GM23338 (cell line): ENCODE measurements at regions not wholly inside any gene's neighbourhood (a gene's known extent, or its start where the extent isn't known, plus 50 kb on each side); places are given as distances from the start of the nearest gene placed in this dataset.

Experiments used
- ATAC-seq: fragments of 200-7000 bp; cut with Tn5 transposase; 3 replicates; pipeline ENCODE4 v1.9.1; 2020
- DNase-seq: peaks from one replicate; pipeline ENCODE4 v3.0.0-alpha.2; 2015; ENCODE audit warnings: low spot score
- H2AFZ ChIP-seq: fragments of 200-600 bp; sonication (generic); 2 replicates; pipeline ENCODE4 v1.8.0; 2016; ENCODE audit warnings: antibody characterized with exemption, mild to moderate bottlenecking, moderate library complexity
- H3F3A ChIP-seq: fragments of 200-600 bp; sonication (generic); replicated peaks from 2 replicates; pipeline ENCODE4 v1.8.0; 2017; ENCODE audit warnings: antibody characterized with exemption, mixed run types, low read depth
- H3K27ac ChIP-seq: fragments of 200-600 bp; sonication (generic); 2 replicates; pipeline ENCODE4 v1.6.1; 2016; ENCODE audit warnings: low read depth
- H3K27me3 ChIP-seq: fragments of 200-600 bp; sonication (generic); 2 replicates; pipeline ENCODE4 v1.8.0; 2016; ENCODE audit warnings: mild to moderate bottlenecking, mixed run types, moderate library complexity; ENCODE audit not compliant: insufficient read depth
- H3K36me3 ChIP-seq: fragments of 200-600 bp; sonication (generic); 2 replicates; pipeline ENCODE4 v1.8.0; 2016; ENCODE audit warnings: mild to moderate bottlenecking; ENCODE audit not compliant: insufficient read depth
- H3K4me1 ChIP-seq: fragments of 200-600 bp; sonication (generic); 2 replicates; pipeline ENCODE4 v1.8.0; 2016; ENCODE audit warnings: mild to moderate bottlenecking, moderate library complexity; ENCODE audit not compliant: insufficient read depth
- H3K4me2 ChIP-seq: fragments of 200-600 bp; sonication (generic); 2 replicates; pipeline ENCODE4 v1.7.1; 2017; ENCODE audit warnings: mixed run types
- H3K4me3 ChIP-seq: fragments of 200-600 bp; sonication (generic); 2 replicates; pipeline ENCODE4 v1.6.1; 2016; ENCODE audit warnings: mixed run types
- H3K79me2 ChIP-seq: fragments of 200-600 bp; sonication (generic); replicated peaks from 2 replicates; pipeline ENCODE4 v1.8.0; 2017; ENCODE audit warnings: mild to moderate bottlenecking; ENCODE audit not compliant: insufficient read depth
- H3K9me2 ChIP-seq: fragments of 200-600 bp; sonication (generic); 2 replicates; pipeline ENCODE4 v1.8.0; 2017; ENCODE audit not compliant: insufficient read depth
- H4K20me1 ChIP-seq: fragments of 200-600 bp; sonication (generic); replicated peaks from 2 replicates; pipeline ENCODE4 v1.8.0; 2017; ENCODE audit warnings: mild to moderate bottlenecking; ENCODE audit not compliant: insufficient read depth
- H3K27ac Mint-ChIP-seq: 2 replicates; pipeline ENCODE4 v1.8.0; 2020; ENCODE audit warnings: inconsistent platforms, mild to moderate bottlenecking, moderate library complexity, mixed read lengths
- H3K27me3 Mint-ChIP-seq: 3 replicates; pipeline ENCODE4 v1.8.0; 2022; ENCODE audit warnings: low read depth, mild to moderate bottlenecking, moderate library complexity, mixed read lengths, inconsistent platforms; ENCODE audit not compliant: insufficient read depth, poor library complexity
- H3K36me3 Mint-ChIP-seq: 3 replicates; pipeline ENCODE4 v1.8.0; 2021; ENCODE audit warnings: low read depth, mild to moderate bottlenecking, inconsistent platforms, moderate library complexity, mixed read lengths
- H3K4me1 Mint-ChIP-seq: 3 replicates; pipeline ENCODE4 v1.8.0; 2020; ENCODE audit warnings: mild to moderate bottlenecking, inconsistent platforms, mixed read lengths
- H3K4me3 Mint-ChIP-seq: 3 replicates; pipeline ENCODE4 v1.8.0; 2021; ENCODE audit warnings: moderate library complexity, mild to moderate bottlenecking, inconsistent platforms, mixed read lengths
- H3K9me3 Mint-ChIP-seq: 3 replicates; pipeline ENCODE4 v1.8.0; 2020; ENCODE audit warnings: moderate library complexity, mild to moderate bottlenecking, inconsistent platforms, mixed read lengths
- CREB1 ChIP-seq: fragments of 250-450 bp; sonication (Bioruptor Pico); IDR thresholded peaks from 2 replicates; pipeline ENCODE4 v1.5.0; 2020; ENCODE audit warnings: low read depth, mild to moderate bottlenecking, moderate library complexity
- EZH2 ChIP-seq: fragments of 200-600 bp; sonication (generic); IDR thresholded peaks from one replicate; pipeline ENCODE4 v1.8.0; 2017; ENCODE audit warnings: antibody characterized with exemption, mild to moderate bottlenecking, low read depth; ENCODE audit not compliant: unreplicated experiment
- EZH2phosphoT487 ChIP-seq: fragments of 200-600 bp; sonication (generic); IDR thresholded peaks from one replicate; pipeline ENCODE4 v1.8.1; 2018; ENCODE audit warnings: antibody characterized with exemption; ENCODE audit not compliant: unreplicated experiment
- JUNB ChIP-seq: IDR thresholded peaks from one replicate; pipeline ENCODE4 v1.6.1; 2016; ENCODE audit warnings: antibody characterized with exemption; ENCODE audit not compliant: unreplicated experiment
- NANOG ChIP-seq: IDR thresholded peaks from 2 replicates; pipeline ENCODE4 v1.6.1; 2016; ENCODE audit warnings: antibody characterized with exemption, borderline replicate concordance
- POLR2AphosphoS5 ChIP-seq: IDR thresholded peaks from 2 replicates; pipeline ENCODE4 v1.6.1; 2016; ENCODE audit warnings: antibody characterized with exemption, low read depth
- STAT1 ChIP-seq: IDR thresholded peaks from one replicate; pipeline ENCODE4 v1.6.1; 2016; ENCODE audit warnings: antibody characterized with exemption; ENCODE audit not compliant: unreplicated experiment
- ZNF114 ChIP-seq: fragments of 250-450 bp; sonication (Bioruptor Pico); IDR thresholded peaks from 2 replicates; pipeline ENCODE4 v1.5.0; 2020; ENCODE audit warnings: mild to moderate bottlenecking, moderate library complexity
- ZNF331 ChIP-seq: fragments of 250-450 bp; sonication (Bioruptor Pico); IDR thresholded peaks from 2 replicates; pipeline ENCODE4 v1.5.0; 2020; ENCODE audit warnings: low read depth, mild to moderate bottlenecking, moderate library complexity
- TF ChIP-seq, protein P1 (sequence below): IDR thresholded peaks from 2 replicates; pipeline ENCODE4 v1.6.1; 2016; ENCODE audit warnings: antibody characterized with exemption
- TF ChIP-seq, protein P2 (sequence below): fragments of 250-450 bp; sonication (Bioruptor Pico); IDR thresholded peaks from 2 replicates; pipeline ENCODE4 v1.5.0; 2020; ENCODE audit warnings: mild to moderate bottlenecking, moderate library complexity
- TF ChIP-seq, protein P3 (sequence below): IDR thresholded peaks from one replicate; pipeline ENCODE4 v1.6.1; 2018; ENCODE audit warnings: antibody characterized with exemption; ENCODE audit not compliant: unreplicated experiment
- TF ChIP-seq, protein P4 (sequence below), 2 experiments: fragments of 200-600 bp in 1 of 2; sonication (generic) in 1 of 2; conservative IDR thresholded peaks; 2 replicates each; pipeline versions ENCODE4 v1.5.1 to v1.6.1; 2016 to 2017; ENCODE audit warnings: antibody characterized with exemption in 2 of 2, low read depth in 2 of 2, mild to moderate bottlenecking in 2 of 2, moderate library complexity in 1 of 2

DNA sequence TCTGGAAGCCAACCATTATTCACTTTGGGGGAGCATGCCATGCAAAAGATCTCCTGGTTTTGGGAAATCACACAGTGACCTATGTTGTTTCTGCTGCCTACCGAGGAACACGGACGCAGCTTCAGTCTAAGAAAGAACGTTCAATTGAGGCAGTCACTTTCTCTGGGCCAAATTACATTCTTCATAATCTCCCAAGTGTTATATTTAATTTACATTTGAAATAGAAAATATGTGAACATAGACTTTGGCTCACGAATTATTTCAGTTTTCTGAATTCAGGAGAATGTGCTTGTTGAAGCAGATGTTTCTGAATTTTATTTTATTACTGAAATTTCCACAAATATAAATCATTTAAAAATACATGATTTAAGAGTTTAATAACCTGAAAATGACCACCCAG is 93.6 kb upstream of the KCNJ16 start:
- Histone ChIP-seq H3K9me2 (peaks cover 2% of the 10 kb centered on the region; the same call in 1 of the 2 replicates), H2AFZ (no peak overlapping the region), H3K27me3 (no peaks in the 10 kb centered on the region), H3F3A (no peaks in the 10 kb centered on the region), H3K4me2 (no peak overlapping the region), H3K4me3 (no peak overlapping the region), H3K27ac (no peak overlapping the region), H3K4me1 (no peaks in the 10 kb centered on the region), H3K79me2 (no peaks in the 10 kb centered on the region), H3K36me3 (no peaks in the 10 kb centered on the region), H4K20me1 (no peaks in the 10 kb centered on the region)
- ATAC-seq (no peak), DNase-seq (no peak)
- H3K9me3 Mint-ChIP-seq, result peaks cover 1% of the 10 kb centered on the region; the same call in 1 of the 3 replicates
- H3K36me3 Mint-ChIP-seq, result no peaks in the 10 kb centered on the region
- no peaks in the 10 kb centered on the region for H3K27me3 Mint-ChIP-seq
- H3K4me1 Mint-ChIP-seq, result no peaks in the 10 kb centered on the region
- TF ChIP-seq ZNF114, result no peak
- TF ChIP-seq, protein P1, sequence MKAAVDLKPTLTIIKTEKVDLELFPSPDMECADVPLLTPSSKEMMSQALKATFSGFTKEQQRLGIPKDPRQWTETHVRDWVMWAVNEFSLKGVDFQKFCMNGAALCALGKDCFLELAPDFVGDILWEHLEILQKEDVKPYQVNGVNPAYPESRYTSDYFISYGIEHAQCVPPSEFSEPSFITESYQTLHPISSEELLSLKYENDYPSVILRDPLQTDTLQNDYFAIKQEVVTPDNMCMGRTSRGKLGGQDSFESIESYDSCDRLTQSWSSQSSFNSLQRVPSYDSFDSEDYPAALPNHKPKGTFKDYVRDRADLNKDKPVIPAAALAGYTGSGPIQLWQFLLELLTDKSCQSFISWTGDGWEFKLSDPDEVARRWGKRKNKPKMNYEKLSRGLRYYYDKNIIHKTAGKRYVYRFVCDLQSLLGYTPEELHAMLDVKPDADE, result no peak
- TF ChIP-seq ZNF331, result no peak
- TF ChIP-seq EZH2phosphoT487, result no peak
- TF ChIP-seq, protein P2, sequence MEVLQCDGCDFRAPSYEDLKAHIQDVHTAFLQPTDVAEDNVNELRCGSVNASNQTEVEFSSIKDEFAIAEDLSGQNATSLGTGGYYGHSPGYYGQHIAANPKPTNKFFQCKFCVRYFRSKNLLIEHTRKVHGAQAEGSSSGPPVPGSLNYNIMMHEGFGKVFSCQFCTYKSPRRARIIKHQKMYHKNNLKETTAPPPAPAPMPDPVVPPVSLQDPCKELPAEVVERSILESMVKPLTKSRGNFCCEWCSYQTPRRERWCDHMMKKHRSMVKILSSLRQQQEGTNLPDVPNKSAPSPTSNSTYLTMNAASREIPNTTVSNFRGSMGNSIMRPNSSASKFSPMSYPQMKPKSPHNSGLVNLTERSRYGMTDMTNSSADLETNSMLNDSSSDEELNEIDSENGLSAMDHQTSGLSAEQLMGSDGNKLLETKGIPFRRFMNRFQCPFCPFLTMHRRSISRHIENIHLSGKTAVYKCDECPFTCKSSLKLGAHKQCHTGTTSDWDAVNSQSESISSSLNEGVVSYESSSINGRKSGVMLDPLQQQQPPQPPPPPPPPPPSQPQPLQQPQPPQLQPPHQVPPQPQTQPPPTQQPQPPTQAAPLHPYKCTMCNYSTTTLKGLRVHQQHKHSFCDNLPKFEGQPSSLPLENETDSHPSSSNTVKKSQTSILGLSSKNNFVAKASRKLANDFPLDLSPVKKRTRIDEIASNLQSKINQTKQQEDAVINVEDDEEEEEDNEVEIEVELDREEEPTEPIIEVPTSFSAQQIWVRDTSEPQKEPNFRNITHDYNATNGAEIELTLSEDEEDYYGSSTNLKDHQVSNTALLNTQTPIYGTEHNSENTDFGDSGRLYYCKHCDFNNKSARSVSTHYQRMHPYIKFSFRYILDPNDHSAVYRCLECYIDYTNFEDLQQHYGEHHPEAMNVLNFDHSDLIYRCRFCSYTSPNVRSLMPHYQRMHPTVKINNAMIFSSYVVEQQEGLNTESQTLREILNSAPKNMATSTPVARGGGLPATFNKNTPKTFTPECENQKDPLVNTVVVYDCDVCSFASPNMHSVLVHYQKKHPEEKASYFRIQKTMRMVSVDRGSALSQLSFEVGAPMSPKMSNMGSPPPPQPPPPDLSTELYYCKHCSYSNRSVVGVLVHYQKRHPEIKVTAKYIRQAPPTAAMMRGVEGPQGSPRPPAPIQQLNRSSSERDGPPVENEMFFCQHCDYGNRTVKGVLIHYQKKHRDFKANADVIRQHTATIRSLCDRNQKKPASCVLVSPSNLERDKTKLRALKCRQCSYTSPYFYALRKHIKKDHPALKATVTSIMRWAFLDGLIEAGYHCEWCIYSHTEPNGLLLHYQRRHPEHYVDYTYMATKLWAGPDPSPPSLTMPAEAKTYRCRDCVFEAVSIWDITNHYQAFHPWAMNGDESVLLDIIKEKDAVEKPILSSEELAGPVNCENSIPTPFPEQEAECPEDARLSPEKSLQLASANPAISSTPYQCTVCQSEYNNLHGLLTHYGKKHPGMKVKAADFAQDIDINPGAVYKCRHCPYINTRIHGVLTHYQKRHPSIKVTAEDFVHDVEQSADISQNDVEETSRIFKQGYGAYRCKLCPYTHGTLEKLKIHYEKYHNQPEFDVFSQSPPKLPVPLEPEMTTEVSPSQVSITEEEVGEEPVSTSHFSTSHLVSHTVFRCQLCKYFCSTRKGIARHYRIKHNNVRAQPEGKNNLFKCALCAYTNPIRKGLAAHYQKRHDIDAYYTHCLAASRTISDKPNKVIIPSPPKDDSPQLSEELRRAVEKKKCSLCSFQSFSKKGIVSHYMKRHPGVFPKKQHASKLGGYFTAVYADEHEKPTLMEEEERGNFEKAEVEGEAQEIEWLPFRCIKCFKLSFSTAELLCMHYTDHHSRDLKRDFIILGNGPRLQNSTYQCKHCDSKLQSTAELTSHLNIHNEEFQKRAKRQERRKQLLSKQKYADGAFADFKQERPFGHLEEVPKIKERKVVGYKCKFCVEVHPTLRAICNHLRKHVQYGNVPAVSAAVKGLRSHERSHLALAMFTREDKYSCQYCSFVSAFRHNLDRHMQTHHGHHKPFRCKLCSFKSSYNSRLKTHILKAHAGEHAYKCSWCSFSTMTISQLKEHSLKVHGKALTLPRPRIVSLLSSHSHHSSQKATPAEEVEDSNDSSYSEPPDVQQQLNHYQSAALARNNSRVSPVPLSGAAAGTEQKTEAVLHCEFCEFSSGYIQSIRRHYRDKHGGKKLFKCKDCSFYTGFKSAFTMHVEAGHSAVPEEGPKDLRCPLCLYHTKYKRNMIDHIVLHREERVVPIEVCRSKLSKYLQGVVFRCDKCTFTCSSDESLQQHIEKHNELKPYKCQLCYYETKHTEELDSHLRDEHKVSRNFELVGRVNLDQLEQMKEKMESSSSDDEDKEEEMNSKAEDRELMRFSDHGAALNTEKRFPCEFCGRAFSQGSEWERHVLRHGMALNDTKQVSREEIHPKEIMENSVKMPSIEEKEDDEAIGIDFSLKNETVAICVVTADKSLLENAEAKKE (CRISPR knock-in tag), result no peak
- TF ChIP-seq POLR2AphosphoS5, result no peak
- no peak for TF ChIP-seq NANOG
- no peak for TF ChIP-seq JUNB
- TF ChIP-seq, protein P3, sequence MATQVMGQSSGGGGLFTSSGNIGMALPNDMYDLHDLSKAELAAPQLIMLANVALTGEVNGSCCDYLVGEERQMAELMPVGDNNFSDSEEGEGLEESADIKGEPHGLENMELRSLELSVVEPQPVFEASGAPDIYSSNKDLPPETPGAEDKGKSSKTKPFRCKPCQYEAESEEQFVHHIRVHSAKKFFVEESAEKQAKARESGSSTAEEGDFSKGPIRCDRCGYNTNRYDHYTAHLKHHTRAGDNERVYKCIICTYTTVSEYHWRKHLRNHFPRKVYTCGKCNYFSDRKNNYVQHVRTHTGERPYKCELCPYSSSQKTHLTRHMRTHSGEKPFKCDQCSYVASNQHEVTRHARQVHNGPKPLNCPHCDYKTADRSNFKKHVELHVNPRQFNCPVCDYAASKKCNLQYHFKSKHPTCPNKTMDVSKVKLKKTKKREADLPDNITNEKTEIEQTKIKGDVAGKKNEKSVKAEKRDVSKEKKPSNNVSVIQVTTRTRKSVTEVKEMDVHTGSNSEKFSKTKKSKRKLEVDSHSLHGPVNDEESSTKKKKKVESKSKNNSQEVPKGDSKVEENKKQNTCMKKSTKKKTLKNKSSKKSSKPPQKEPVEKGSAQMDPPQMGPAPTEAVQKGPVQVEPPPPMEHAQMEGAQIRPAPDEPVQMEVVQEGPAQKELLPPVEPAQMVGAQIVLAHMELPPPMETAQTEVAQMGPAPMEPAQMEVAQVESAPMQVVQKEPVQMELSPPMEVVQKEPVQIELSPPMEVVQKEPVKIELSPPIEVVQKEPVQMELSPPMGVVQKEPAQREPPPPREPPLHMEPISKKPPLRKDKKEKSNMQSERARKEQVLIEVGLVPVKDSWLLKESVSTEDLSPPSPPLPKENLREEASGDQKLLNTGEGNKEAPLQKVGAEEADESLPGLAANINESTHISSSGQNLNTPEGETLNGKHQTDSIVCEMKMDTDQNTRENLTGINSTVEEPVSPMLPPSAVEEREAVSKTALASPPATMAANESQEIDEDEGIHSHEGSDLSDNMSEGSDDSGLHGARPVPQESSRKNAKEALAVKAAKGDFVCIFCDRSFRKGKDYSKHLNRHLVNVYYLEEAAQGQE, result no peak
- no peak for TF ChIP-seq STAT1
- TF ChIP-seq CREB1 (CRISPR knock-in tag), result no peak
- no peak for TF ChIP-seq EZH2
- TF ChIP-seq, protein P4, sequence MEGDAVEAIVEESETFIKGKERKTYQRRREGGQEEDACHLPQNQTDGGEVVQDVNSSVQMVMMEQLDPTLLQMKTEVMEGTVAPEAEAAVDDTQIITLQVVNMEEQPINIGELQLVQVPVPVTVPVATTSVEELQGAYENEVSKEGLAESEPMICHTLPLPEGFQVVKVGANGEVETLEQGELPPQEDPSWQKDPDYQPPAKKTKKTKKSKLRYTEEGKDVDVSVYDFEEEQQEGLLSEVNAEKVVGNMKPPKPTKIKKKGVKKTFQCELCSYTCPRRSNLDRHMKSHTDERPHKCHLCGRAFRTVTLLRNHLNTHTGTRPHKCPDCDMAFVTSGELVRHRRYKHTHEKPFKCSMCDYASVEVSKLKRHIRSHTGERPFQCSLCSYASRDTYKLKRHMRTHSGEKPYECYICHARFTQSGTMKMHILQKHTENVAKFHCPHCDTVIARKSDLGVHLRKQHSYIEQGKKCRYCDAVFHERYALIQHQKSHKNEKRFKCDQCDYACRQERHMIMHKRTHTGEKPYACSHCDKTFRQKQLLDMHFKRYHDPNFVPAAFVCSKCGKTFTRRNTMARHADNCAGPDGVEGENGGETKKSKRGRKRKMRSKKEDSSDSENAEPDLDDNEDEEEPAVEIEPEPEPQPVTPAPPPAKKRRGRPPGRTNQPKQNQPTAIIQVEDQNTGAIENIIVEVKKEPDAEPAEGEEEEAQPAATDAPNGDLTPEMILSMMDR (conservative IDR thresholded peaks at IDR 0.05; ENCODE audit: low read depth in 2 of 2), result no peak
- no peak overlapping the region for H3K4me3 Mint-ChIP-seq
- no peak overlapping the region for H3K27ac Mint-ChIP-seq
